IMR-90 (cell line): ENCODE measurements at regions not wholly inside any gene's neighbourhood (a gene's known extent, or its start where the extent isn't known, plus 50 kb on each side); places are given as distances from the start of the nearest gene placed in this dataset.

Experiments used
- ATAC-seq: fragments of 200-7000 bp; cut with Tn5 transposase; 2 replicates; pipeline ENCODE4 v1.9.1; 2020; ENCODE audit warnings: low read depth, mild to moderate bottlenecking, moderate library complexity
- BruUV-seq: library from RNA; stranded (reverse); fragments of 400-500 nt; replicated peaks from 2 replicates; lab custom pipeline; 2021; lab: Mats Ljungman, UMichigan
- CTCF ChIA-PET: fragments of 300-600 bp; formaldehyde crosslinking; extraction: SDS; loops from one replicate; lab custom pipeline; 2021; ENCODE audit warnings: antibody characterized with exemption; lab: Yijun Ruan, JAX
- POLR2A ChIA-PET: fragments of 300-600 bp; sonication (Branson Sonifier 250); formaldehyde crosslinking; loops from one replicate; lab custom pipeline; 2022; ENCODE audit warnings: antibody characterized with exemption; ENCODE audit not compliant: unreplicated experiment; lab: Charles Lee
- DNase-seq: peaks from one replicate; pipeline ENCODE4 v3.0.0; 2013
- H2AFZ ChIP-seq: replicated peaks from 2 replicates; pipeline ENCODE3; 2013; ENCODE audit warnings: low read length, mild to moderate bottlenecking; ENCODE audit not compliant: poor library complexity
- H2AK5ac ChIP-seq: 2 replicates; pipeline ENCODE4 v1.6.1; 2013; ENCODE audit warnings: low read depth, low read length, inconsistent platforms
- H2AK9ac ChIP-seq: replicated peaks from 2 replicates; pipeline ENCODE3; 2013; ENCODE audit warnings: mild to moderate bottlenecking, low read depth, low read length, moderate library complexity; ENCODE audit not compliant: poor library complexity
- H2BK120ac ChIP-seq: 2 replicates; pipeline ENCODE4 v1.6.1; 2013; ENCODE audit warnings: low read depth, low read length, inconsistent platforms
- H2BK15ac ChIP-seq: 3 replicates; pipeline ENCODE4 v1.6.1; 2013; ENCODE audit warnings: low read depth, low read length, inconsistent platforms
- H2BK20ac ChIP-seq: 2 replicates; pipeline ENCODE4 v1.6.1; 2013; ENCODE audit warnings: low read depth, mild to moderate bottlenecking, inconsistent platforms, low read length, moderate library complexity
- H2BK5ac ChIP-seq: 2 replicates; pipeline ENCODE4 v1.6.1; 2013; ENCODE audit warnings: mild to moderate bottlenecking, low read depth, low read length, inconsistent platforms; ENCODE audit not compliant: poor library complexity, severe bottlenecking
- H3K14ac ChIP-seq: replicated peaks from 2 replicates; pipeline ENCODE4 v1.6.1; 2013; ENCODE audit warnings: low read depth, low read length, inconsistent platforms
- H3K18ac ChIP-seq: 2 replicates; pipeline ENCODE4 v1.6.1; 2013; ENCODE audit warnings: low read depth, low read length, control low read depth
- H3K23ac ChIP-seq: 2 replicates; pipeline ENCODE4 v1.6.1; 2013; ENCODE audit warnings: low read depth, low read length, inconsistent platforms
- H3K27ac ChIP-seq: 2 replicates; pipeline ENCODE4 v1.5.1; 2013; ENCODE audit warnings: mild to moderate bottlenecking, control low read depth, low read length; ENCODE audit not compliant: insufficient read depth
- H3K27me3 ChIP-seq: 2 replicates; pipeline ENCODE4 v1.6.1; 2013; ENCODE audit warnings: low read length; ENCODE audit not compliant: control insufficient read depth, insufficient read depth
- H3K36me3 ChIP-seq: 2 replicates; pipeline ENCODE4 v1.6.1; 2013; ENCODE audit warnings: low read length, mixed read lengths; ENCODE audit not compliant: control insufficient read depth, insufficient read depth
- H3K4ac ChIP-seq: 2 replicates; pipeline ENCODE4 v1.6.1; 2013; ENCODE audit warnings: low read depth, low read length, inconsistent platforms
- H3K4me1 ChIP-seq: 2 replicates; pipeline ENCODE4 v1.6.1; 2013; ENCODE audit warnings: low read length, mixed read lengths; ENCODE audit not compliant: control insufficient read depth, insufficient read depth
- H3K4me2 ChIP-seq: 2 replicates; pipeline ENCODE4 v1.6.1; 2013; ENCODE audit warnings: low read depth, mild to moderate bottlenecking, control low read depth, low read length, moderate library complexity
- H3K4me3 ChIP-seq: 2 replicates; pipeline ENCODE4 v1.5.1; 2013; ENCODE audit warnings: low read depth, mild to moderate bottlenecking, control low read depth, low read length, moderate library complexity; ENCODE audit not compliant: insufficient read depth
- H3K56ac ChIP-seq: 2 replicates; pipeline ENCODE4 v1.6.1; 2013; ENCODE audit warnings: low read length, inconsistent platforms; ENCODE audit not compliant: insufficient read depth; ENCODE audit errors: extremely low read depth
- H3K79me1 ChIP-seq, 2 experiments: 2 replicates each; pipeline ENCODE4 v1.6.1; 2013; ENCODE audit warnings: low read length in 2 of 2, inconsistent platforms in 1 of 2, low read depth in 1 of 2
- H3K9ac ChIP-seq: 2 replicates; pipeline ENCODE4 v1.6.1; 2013; ENCODE audit warnings: low read depth, low read length, control low read depth
- H3K9me1 ChIP-seq: 2 replicates; pipeline ENCODE4 v1.6.1; 2013; ENCODE audit warnings: low read length, inconsistent platforms; ENCODE audit not compliant: insufficient read depth
- H3K9me3 ChIP-seq: 2 replicates; pipeline ENCODE4 v1.6.1; 2013; ENCODE audit warnings: low read length; ENCODE audit not compliant: control insufficient read depth, insufficient read depth
- H4K20me1 ChIP-seq: 2 replicates; pipeline ENCODE4 v1.6.1; 2013; ENCODE audit warnings: low read length, inconsistent platforms; ENCODE audit not compliant: insufficient read depth
- H4K5ac ChIP-seq: 2 replicates; pipeline ENCODE4 v1.6.1; 2013; ENCODE audit warnings: mild to moderate bottlenecking, low read depth, low read length, control low read depth
- H4K8ac ChIP-seq, 2 experiments: 2 replicates each; pipeline ENCODE4 v1.6.1; 2013; ENCODE audit warnings: low read depth in 2 of 2, low read length in 2 of 2, control low read depth in 1 of 2, inconsistent platforms in 1 of 2
- H4K91ac ChIP-seq: 2 replicates; pipeline ENCODE4 v1.6.1; 2013; ENCODE audit warnings: low read depth, low read length, inconsistent platforms; ENCODE audit not compliant: insufficient read depth
- BHLHE40 ChIP-seq: fragments of 150-350 bp; IDR thresholded peaks from 2 replicates; pipeline ENCODE4 v1.6.1; 2016; ENCODE audit warnings: mild to moderate bottlenecking, low read depth, low read length
- CEBPB ChIP-seq: IDR thresholded peaks from 2 replicates; pipeline ENCODE4 v1.6.1; 2012; ENCODE audit warnings: low read depth, low read length, improper control_type of control experiment
- CHD1 ChIP-seq: IDR thresholded peaks from 2 replicates; pipeline ENCODE4 v1.6.1; 2012; ENCODE audit warnings: low read depth, low read length, improper control_type of control experiment
- CTCF ChIP-seq: conservative IDR thresholded peaks from 2 replicates; pipeline ENCODE4 v1.5.1; 2012; ENCODE audit warnings: mild to moderate bottlenecking, low read depth, low read length, improper control_type of control experiment
- ELK1 ChIP-seq: fragments of 150-350 bp; IDR thresholded peaks from 2 replicates; pipeline ENCODE4 v1.6.1; 2016; ENCODE audit warnings: low read depth, mild to moderate bottlenecking, low read length, moderate library complexity, borderline replicate concordance
- FOS ChIP-seq: fragments of 150-350 bp; IDR thresholded peaks from 2 replicates; pipeline ENCODE4 v1.6.1; 2016; ENCODE audit warnings: low read depth, low read length
- MAFK ChIP-seq: IDR thresholded peaks from 2 replicates; pipeline ENCODE4 v1.6.1; 2012; ENCODE audit warnings: low read depth, low read length, improper control_type of control experiment
- MAZ ChIP-seq: IDR thresholded peaks from 2 replicates; pipeline ENCODE4 v1.6.1; 2012; ENCODE audit warnings: low read depth, mild to moderate bottlenecking, low read length, improper control_type of control experiment, moderate library complexity, borderline replicate concordance
- MXI1 ChIP-seq: IDR thresholded peaks from 2 replicates; pipeline ENCODE4 v1.6.1; 2012; ENCODE audit warnings: low read depth, mild to moderate bottlenecking, low read length, moderate library complexity, borderline replicate concordance
- NFE2L2 ChIP-seq: fragments of 150-350 bp; IDR thresholded peaks from 2 replicates; pipeline ENCODE4 v1.6.1; 2016; ENCODE audit warnings: low read depth, mild to moderate bottlenecking, low read length
- POLR2A ChIP-seq: IDR thresholded peaks from 2 replicates; pipeline ENCODE4 v1.6.1; 2012; ENCODE audit warnings: mild to moderate bottlenecking, low read depth, low read length
- RCOR1 ChIP-seq: IDR thresholded peaks from 2 replicates; pipeline ENCODE4 v1.6.1; 2012; ENCODE audit warnings: mild to moderate bottlenecking, low read length, improper control_type of control experiment; ENCODE audit not compliant: insufficient replicate concordance
- RFX5 ChIP-seq: IDR thresholded peaks from 2 replicates; pipeline ENCODE4 v1.8.0; 2012; ENCODE audit warnings: low read depth, mild to moderate bottlenecking, low read length, moderate library complexity
- SMC3 ChIP-seq: fragments of 150-350 bp; IDR thresholded peaks from 2 replicates; pipeline ENCODE4 v1.6.1; 2016; ENCODE audit warnings: low read depth, mild to moderate bottlenecking, antibody characterized with exemption, low read length, moderate library complexity
- USF2 ChIP-seq: fragments of 150-350 bp; IDR thresholded peaks from 2 replicates; pipeline ENCODE4 v1.6.1; 2017; ENCODE audit warnings: mild to moderate bottlenecking, antibody characterized with exemption, low read length, low read depth
- WGBS, 2 experiments: methylation state at CpG; one replicate each; pipeline versions ENCODE4 v1.1.5 to v1.1.7; 2013; ENCODE audit warnings: missing lambda C conversion rate in 2 of 2; ENCODE audit not compliant: insufficient read length in 1 of 2; ENCODE audit errors: extremely low coverage in 2 of 2; 5-methylcytosine and 5-hydroxymethylcytosine counted together
- dilution Hi-C: fragments of 300-500 bp; cut with HindIII; formaldehyde crosslinking; loops from one replicate; pipeline ENCODE4 v1.14.3; 2018; ENCODE audit warnings: low sequenced_read_pairs; ENCODE audit not compliant: unreplicated experiment
- in situ Hi-C: fragments of 300-500 bp; cut with MboI; formaldehyde crosslinking; loops from 3 replicates; pipeline ENCODE4 v1.14.3; 2019; ENCODE audit warnings: low sequenced_read_pairs, inconsistent platforms, mixed read lengths
- intact Hi-C: fragments of 100-400 bp; cut with micrococcal nuclease; formaldehyde crosslinking; loops from 2 replicates; pipeline ENCODE4 v1.10.0; 2022

GRCh38 chrX:22912616-22913015 is 87.1 kb upstream of the DDX53 start:
- no peak overlapping the region for H2AK9ac ChIP-seq
- dilution Hi-C loops, result no loop called here
- H3K9ac ChIP-seq, result no peak overlapping the region
- DNase-seq (no peak), ATAC-seq (no peak)
- H4K8ac ChIP-seq, result no peak overlapping the region
- no peak overlapping the region for H3K4ac ChIP-seq
- no peak overlapping the region for H2BK120ac ChIP-seq
- H4K5ac ChIP-seq, result no peak overlapping the region
- H3K36me3 ChIP-seq, result no peaks in the 10 kb centered on the region
- in situ Hi-C loops, result no loop called here
- no peak overlapping the region for H3K56ac ChIP-seq
- BruUV-seq, result no TSS peak
- no peaks in the 10 kb centered on the region for H3K27me3 ChIP-seq
- no peak overlapping the region for H2BK5ac ChIP-seq
- H4K20me1 ChIP-seq, result no peaks in the 10 kb centered on the region
- no peak overlapping the region for H2AK5ac ChIP-seq
- H2BK20ac ChIP-seq, result no peak overlapping the region
- H2BK15ac ChIP-seq, result no peak overlapping the region
- no peak overlapping the region for H3K4me2 ChIP-seq
- H3K79me1 ChIP-seq, result no peaks in the 10 kb centered on the region
- no peak overlapping the region for H3K27ac ChIP-seq
- ChIA-PET CTCF (no interaction called here), POLR2A (no interaction called here)
- no peak overlapping the region for H3K18ac ChIP-seq
- no peak overlapping the region for H4K91ac ChIP-seq
- WGBS, 2 experiments, result no CpG with 5 or more reads among the region's 3 CpGs
- no peak overlapping the region for H2AFZ ChIP-seq
- TF ChIP-seq CTCF, result no peak
- no peak for TF ChIP-seq CHD1
- no peak for TF ChIP-seq MAFK
- no peak for TF ChIP-seq POLR2A
- no peak for TF ChIP-seq SMC3
- TF ChIP-seq USF2, result no peak
- TF ChIP-seq CEBPB, result no peak
- no peak for TF ChIP-seq MXI1
- TF ChIP-seq MAZ, result no peak
- TF ChIP-seq RFX5, result no peak
- TF ChIP-seq ELK1, result no peak
- TF ChIP-seq FOS, result no peak
- no peak for TF ChIP-seq NFE2L2
- TF ChIP-seq RCOR1, result no peak
- no peak for TF ChIP-seq BHLHE40
- H3K14ac ChIP-seq, result no peak overlapping the region
- intact Hi-C loops, result no loop called here
- H3K4me1 ChIP-seq, result no peaks in the 10 kb centered on the region
- no peaks in the 10 kb centered on the region for H3K9me1 ChIP-seq
- no peak overlapping the region for H3K4me3 ChIP-seq
- no peaks in the 10 kb centered on the region for H3K9me3 ChIP-seq
- no peak overlapping the region for H3K23ac ChIP-seq
